Middle frontal gyrus (tissue), 1 donor: ENCODE measurements at regions not wholly inside any gene's neighbourhood (a gene's known extent, or its start where the extent isn't known, plus 50 kb on each side); places are given as distances from the start of the nearest gene placed in this dataset.
"Not testable (repeated sequence)": the region's sequence is repeated elsewhere in the genome, so short reads cannot be mapped to it uniquely, and the experiment has no call there.

ENCODE experiments used
- DNase-seq: peaks from one replicate; pipeline ENCODE4 v3.0.0-alpha.2; 2015; ENCODE audit warnings: low spot score; ENCODE audit errors: extremely low spot score

- no peak for DNase-seq
Observed at GRCh38 chr5:120314191-120314590, 149.9 kb upstream of the PRR16 start.

GRCh38 chr5:120320626-120321025 is 143.5 kb upstream of the PRR16 start:
- no peak for DNase-seq

- DNase-seq, result no peak
Observed at GRCh38 chr5:120326651-120327050, 137.4 kb upstream of the PRR16 start.

- DNase-seq, result no peak
Observed at GRCh38 chr5:120327180-120327579, 136.9 kb upstream of the PRR16 start.

GRCh38 chr5:120329095-120329494 is 135.0 kb upstream of the PRR16 start:
- DNase-seq, result no peak

GRCh38 chr5:120330558-120330957 is 133.5 kb upstream of the PRR16 start:
- DNase-seq, result no peak

- no peak for DNase-seq
Observed at GRCh38 chr5:120344181-120344580, 119.9 kb upstream of the PRR16 start.

GRCh38 chr5:120345947-120346346 is 118.2 kb upstream of the PRR16 start:
- DNase-seq, result no peak

- not testable (repeated sequence) for DNase-seq
Observed at GRCh38 chr5:120351071-120351470, 113.0 kb upstream of the PRR16 start.

- DNase-seq, result no peak
Observed at GRCh38 chr5:120354126-120354525, 110.0 kb upstream of the PRR16 start.

- no peak for DNase-seq
Observed at GRCh38 chr5:120358949-120359348, 105.2 kb upstream of the PRR16 start.

GRCh38 chr5:120361941-120362340 is 102.2 kb upstream of the PRR16 start:
- DNase-seq, result no peak

- DNase-seq, result no peak
Observed at GRCh38 chr5:120362426-120362825, 101.7 kb upstream of the PRR16 start.

GRCh38 chr5:120365656-120366446 is 98.2 kb upstream of the PRR16 start:
- DNase-seq, result no peak

- no peak for DNase-seq
Observed at GRCh38 chr5:120367896-120368634, 96.0 kb upstream of the PRR16 start.

GRCh38 chr5:120368923-120369715 is 95.0 kb upstream of the PRR16 start:
- no peak for DNase-seq

GRCh38 chr5:120372899-120373298 is 91.2 kb upstream of the PRR16 start:
- DNase-seq, result no peak

- DNase-seq, result no peak
Observed at GRCh38 chr5:120375248-120375647, 88.9 kb upstream of the PRR16 start.

- DNase-seq, result no peak
Observed at GRCh38 chr5:120380644-120381043, 83.5 kb upstream of the PRR16 start.

- no peak for DNase-seq
Observed at GRCh38 chr5:120382833-120383232, 81.3 kb upstream of the PRR16 start.

- no peak for DNase-seq
Observed at GRCh38 chr5:120386981-120387380, 77.1 kb upstream of the PRR16 start.
